ENCODE measurements at regions not wholly inside any gene's neighbourhood (a gene's known extent, or its start where the extent isn't known, plus 50 kb on each side); places are given as distances from the start of the nearest gene placed in this dataset.
"Not testable (repeated sequence)": the region's sequence is repeated elsewhere in the genome, so short reads cannot be mapped to it uniquely, and the experiment has no call there.

DNA sequence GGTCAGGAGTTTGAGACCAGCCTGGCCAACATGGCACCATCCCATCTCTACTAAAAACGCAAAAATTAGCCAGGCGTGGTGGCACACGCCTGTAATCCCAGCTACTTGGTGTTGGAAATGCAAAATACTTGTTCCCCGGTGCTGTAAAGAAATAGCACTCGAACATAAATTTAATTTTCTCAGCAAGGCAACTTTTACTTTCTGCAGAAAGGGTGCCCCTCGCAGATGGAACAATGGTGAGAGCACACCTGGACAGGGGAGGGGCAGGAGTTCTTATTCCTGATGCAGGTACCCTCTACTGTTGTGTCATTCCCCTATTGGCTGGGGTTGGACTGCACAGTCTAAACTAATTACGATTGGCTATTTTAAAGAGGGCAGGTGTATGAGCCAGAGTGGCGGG, 139.7 kb downstream of the FHIP1A start:
- BruUV-seq (replicated peaks): no TSS peak
- no peak for TF ChIP-seq EZH2 (IDR thresholded peaks at IDR 0.05; ENCODE audit: borderline replicate concordance, low read depth, low read length, poor library complexity, severe bottlenecking)
- TF ChIP-seq, protein P1, sequence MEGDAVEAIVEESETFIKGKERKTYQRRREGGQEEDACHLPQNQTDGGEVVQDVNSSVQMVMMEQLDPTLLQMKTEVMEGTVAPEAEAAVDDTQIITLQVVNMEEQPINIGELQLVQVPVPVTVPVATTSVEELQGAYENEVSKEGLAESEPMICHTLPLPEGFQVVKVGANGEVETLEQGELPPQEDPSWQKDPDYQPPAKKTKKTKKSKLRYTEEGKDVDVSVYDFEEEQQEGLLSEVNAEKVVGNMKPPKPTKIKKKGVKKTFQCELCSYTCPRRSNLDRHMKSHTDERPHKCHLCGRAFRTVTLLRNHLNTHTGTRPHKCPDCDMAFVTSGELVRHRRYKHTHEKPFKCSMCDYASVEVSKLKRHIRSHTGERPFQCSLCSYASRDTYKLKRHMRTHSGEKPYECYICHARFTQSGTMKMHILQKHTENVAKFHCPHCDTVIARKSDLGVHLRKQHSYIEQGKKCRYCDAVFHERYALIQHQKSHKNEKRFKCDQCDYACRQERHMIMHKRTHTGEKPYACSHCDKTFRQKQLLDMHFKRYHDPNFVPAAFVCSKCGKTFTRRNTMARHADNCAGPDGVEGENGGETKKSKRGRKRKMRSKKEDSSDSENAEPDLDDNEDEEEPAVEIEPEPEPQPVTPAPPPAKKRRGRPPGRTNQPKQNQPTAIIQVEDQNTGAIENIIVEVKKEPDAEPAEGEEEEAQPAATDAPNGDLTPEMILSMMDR (conservative IDR thresholded peaks at IDR 0.05; ENCODE audit: low read depth, low read length): no peak
- POLR2A ChIA-PET (ENCODE audit: low non-redundant PET): no interaction called here
- intact Hi-C loops (cut with micrococcal nuclease; ENCODE audit: unreplicated experiment): no loop called here
- Histone ChIP-seq H3K4me1 (ENCODE audit: insufficient read depth, low read length, poor library complexity, severe bottlenecking) (no peaks in the 10 kb centered on the region), H3K9me3 (ENCODE audit: low read depth, low read length, poor library complexity, severe bottlenecking) (peaks cover 10% of the 10 kb centered on the region), H3K27me3 (replicated peaks; ENCODE audit: insufficient read depth, low read depth, low read length, poor library complexity) (no peaks in the 10 kb centered on the region), H3K36me3 (ENCODE audit: insufficient read depth, low read length, poor library complexity, severe bottlenecking) (no peaks in the 10 kb centered on the region), H3K27ac (ENCODE audit: low read depth, low read length, poor library complexity, severe bottlenecking) (no peak overlapping the region), H3K4me3 (ENCODE audit: low read depth, low read length, poor library complexity, severe bottlenecking) (no peak overlapping the region)
- CTCF ChIA-PET: no interaction called here
- no peak for DNase-seq (ENCODE audit: low spot score)

DNA sequence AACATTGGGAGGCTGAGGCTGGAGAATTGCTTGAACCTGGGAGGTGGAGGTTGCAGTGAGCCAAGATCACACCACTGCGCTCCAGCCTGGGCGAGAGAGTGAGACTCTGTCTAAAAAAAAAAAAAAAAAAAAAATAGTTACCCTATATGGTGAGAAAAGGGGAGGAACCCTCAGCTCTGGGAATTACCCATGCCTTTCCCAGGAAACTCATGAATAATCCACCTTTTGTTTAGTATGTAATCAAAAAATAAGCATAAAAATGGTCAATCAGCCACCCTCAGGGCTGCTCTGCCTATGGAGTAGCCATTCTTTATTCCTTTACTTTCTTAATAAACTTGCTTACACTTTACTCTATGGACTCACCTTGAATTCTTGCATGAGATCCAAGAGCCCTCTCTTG, 140.4 kb downstream of the FHIP1A start:
- intact Hi-C loops (cut with micrococcal nuclease; ENCODE audit: unreplicated experiment); H3K27me3 ChIP-seq (replicated peaks; ENCODE audit: insufficient read depth, low read depth, low read length, poor library complexity); H3K4me1 ChIP-seq (ENCODE audit: insufficient read depth, low read length, poor library complexity, severe bottlenecking); CTCF ChIA-PET; H3K4me3 ChIP-seq (ENCODE audit: low read depth, low read length, poor library complexity, severe bottlenecking); H3K36me3 ChIP-seq (ENCODE audit: insufficient read depth, low read length, poor library complexity, severe bottlenecking); DNase-seq (ENCODE audit: low spot score); BruUV-seq (replicated peaks); H3K27ac ChIP-seq (ENCODE audit: low read depth, low read length, poor library complexity, severe bottlenecking); POLR2A ChIA-PET (ENCODE audit: low non-redundant PET): not testable (repeated sequence)
- H3K9me3 ChIP-seq (ENCODE audit: low read depth, low read length, poor library complexity, severe bottlenecking): peaks cover 10% of the 10 kb centered on the region

DNA sequence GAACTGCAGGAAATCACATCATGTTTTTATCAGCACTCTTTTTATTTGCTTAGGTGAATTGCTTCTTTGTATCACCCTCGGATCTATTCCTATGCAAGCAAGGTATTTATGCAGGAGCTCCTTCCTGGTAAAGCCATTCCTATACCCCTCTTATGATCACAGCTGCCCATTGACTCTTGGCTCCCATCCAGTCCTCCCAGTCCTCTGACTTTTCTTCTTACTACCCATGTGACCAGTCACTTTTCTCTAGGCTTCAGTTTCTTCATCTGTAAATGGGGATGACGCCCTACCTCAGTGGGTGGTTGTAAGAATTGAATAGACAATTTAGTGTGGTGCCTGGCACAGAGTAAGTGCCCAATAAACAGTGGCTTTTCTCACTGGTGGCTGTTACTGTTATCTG, 144.9 kb downstream of the FHIP1A start:
- BruUV-seq (replicated peaks): no TSS peak
- Histone ChIP-seq H3K27ac (ENCODE audit: low read depth, low read length, poor library complexity, severe bottlenecking) (no peak overlapping the region), H3K9me3 (ENCODE audit: low read depth, low read length, poor library complexity, severe bottlenecking) (peaks cover 2% of the 10 kb centered on the region), H3K36me3 (ENCODE audit: insufficient read depth, low read length, poor library complexity, severe bottlenecking) (no peaks in the 10 kb centered on the region), H3K4me1 (ENCODE audit: insufficient read depth, low read length, poor library complexity, severe bottlenecking) (no peaks in the 10 kb centered on the region), H3K4me3 (ENCODE audit: low read depth, low read length, poor library complexity, severe bottlenecking) (no peak overlapping the region), H3K27me3 (replicated peaks; ENCODE audit: insufficient read depth, low read depth, low read length, poor library complexity) (peaks cover 17% of the 10 kb centered on the region)
- TF ChIP-seq EZH2 (IDR thresholded peaks at IDR 0.05; ENCODE audit: borderline replicate concordance, low read depth, low read length, poor library complexity, severe bottlenecking): no peak
- ChIA-PET CTCF (no interaction called here), POLR2A (ENCODE audit: low non-redundant PET) (no interaction called here)
- intact Hi-C loops (cut with micrococcal nuclease; ENCODE audit: unreplicated experiment): no loop called here
- DNase-seq (ENCODE audit: low spot score): no peak

DNA sequence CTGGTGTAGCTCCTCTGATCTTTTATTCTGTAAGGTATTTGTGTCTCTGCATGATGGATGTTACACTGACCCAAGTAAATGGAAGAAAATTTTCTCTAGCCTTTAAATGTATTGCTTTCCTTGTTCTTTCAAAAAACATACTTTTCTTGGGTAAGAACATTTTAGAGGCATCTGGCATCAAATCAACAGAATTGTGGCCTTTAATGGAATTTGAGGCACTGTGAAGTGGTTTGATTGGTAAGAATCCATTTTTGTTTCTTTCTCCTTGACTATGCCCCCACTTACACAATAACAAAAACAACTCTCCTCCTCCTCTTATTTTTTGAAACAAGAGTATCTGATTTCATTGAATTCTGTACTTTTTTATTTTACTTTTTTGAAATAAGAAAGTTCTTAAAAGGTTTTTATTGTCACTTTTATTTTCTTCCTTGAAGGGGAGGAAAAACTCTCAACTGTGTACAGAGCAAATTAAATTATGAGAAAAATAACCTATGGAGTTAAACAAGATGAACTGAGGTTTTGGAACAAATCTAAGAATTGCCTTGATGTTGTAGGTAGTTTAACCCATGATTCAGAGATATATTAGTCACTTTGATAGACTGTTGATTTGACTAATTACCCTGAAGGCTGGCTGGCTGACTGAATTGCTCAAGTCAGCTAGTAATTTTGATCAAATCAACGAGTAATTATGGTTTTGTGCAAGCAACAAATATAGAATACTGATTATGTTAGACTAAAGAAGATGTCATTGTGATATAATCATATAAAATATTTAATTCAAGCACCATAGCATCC, 146.4 kb downstream of the FHIP1A start:
- DNase-seq (ENCODE audit: low spot score): no peak
- intact Hi-C loops (cut with micrococcal nuclease; ENCODE audit: unreplicated experiment): no loop called here
- Histone ChIP-seq H3K4me1 (ENCODE audit: insufficient read depth, low read length, poor library complexity, severe bottlenecking) (no peaks in the 10 kb centered on the region), H3K27ac (ENCODE audit: low read depth, low read length, poor library complexity, severe bottlenecking) (no peak overlapping the region), H3K4me3 (ENCODE audit: low read depth, low read length, poor library complexity, severe bottlenecking) (no peak overlapping the region), H3K36me3 (ENCODE audit: insufficient read depth, low read length, poor library complexity, severe bottlenecking) (no peaks in the 10 kb centered on the region), H3K9me3 (ENCODE audit: low read depth, low read length, poor library complexity, severe bottlenecking) (no peaks in the 10 kb centered on the region), H3K27me3 (replicated peaks; ENCODE audit: insufficient read depth, low read depth, low read length, poor library complexity) (peaks cover 28% of the 10 kb centered on the region)
- no TSS peak for BruUV-seq (replicated peaks)
- ChIA-PET POLR2A (ENCODE audit: low non-redundant PET) (no interaction called here), CTCF (interaction anchor here (0.5 kb wide), 1 partner anchor 36 kb away, joined by 3 read pairs; no protein-coding TSS in a partner anchor)
- no peak for TF ChIP-seq EZH2 (IDR thresholded peaks at IDR 0.05; ENCODE audit: borderline replicate concordance, low read depth, low read length, poor library complexity, severe bottlenecking)
- TF ChIP-seq, protein P1 (conservative IDR thresholded peaks at IDR 0.05; ENCODE audit: low read depth, low read length): no peak

Measured in A673 (cell line).